HG02678 (cell line): ENCODE measurements at regions not wholly inside any gene's neighbourhood (a gene's known extent, or its start where the extent isn't known, plus 50 kb on each side); places are given as distances from the start of the nearest gene placed in this dataset.
"Not testable (repeated sequence)": the region's sequence is repeated elsewhere in the genome, so short reads cannot be mapped to it uniquely, and the experiment has no call there.

Experiments used
- ATAC-seq: cut with Tn5 transposase; IDR thresholded peaks from one replicate; pipeline ENCODE4 v1.9.1; 2021; ENCODE audit warnings: mild to moderate bottlenecking, moderate library complexity; ENCODE audit not compliant: unreplicated experiment

DNA sequence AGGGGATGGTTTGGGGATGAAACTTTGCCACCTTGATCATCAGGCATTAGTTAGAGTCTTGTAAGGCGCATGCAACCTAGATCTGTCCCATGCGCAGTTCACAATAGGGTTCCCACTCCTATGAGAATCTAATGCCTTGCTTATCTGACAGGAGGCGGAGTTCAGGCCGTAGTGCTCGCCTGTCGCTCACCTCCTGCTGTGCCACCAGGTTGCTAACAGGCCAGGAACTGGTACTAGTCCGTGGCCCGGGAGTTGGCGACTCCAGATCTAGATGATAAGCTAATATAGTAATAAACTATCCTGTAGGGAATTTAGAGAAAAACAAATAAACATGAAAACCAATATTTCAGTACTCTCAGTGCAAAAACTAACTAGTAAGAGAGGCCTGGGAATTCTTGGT, 155.4 kb upstream of the ANO5 start:
- ATAC-seq = no peak

DNA sequence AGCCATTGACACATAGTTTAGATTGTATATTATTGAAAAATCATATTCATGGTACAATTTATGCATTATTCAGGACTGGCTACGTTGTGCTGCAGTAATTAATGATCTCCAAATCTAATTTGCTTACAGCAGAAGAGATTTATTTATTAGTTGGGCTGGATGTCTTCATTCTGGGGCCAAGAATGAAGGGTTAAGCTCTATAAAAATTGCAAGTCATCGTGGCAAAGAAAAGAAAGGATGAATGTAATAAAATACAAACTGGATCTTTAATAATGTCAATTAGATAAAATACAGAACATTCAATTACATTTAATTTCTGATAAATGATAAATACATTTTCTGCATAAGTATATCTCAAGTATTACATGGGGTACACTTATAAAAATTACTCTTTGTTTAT, 151.8 kb upstream of the ANO5 start:
- ATAC-seq = no peak

DNA sequence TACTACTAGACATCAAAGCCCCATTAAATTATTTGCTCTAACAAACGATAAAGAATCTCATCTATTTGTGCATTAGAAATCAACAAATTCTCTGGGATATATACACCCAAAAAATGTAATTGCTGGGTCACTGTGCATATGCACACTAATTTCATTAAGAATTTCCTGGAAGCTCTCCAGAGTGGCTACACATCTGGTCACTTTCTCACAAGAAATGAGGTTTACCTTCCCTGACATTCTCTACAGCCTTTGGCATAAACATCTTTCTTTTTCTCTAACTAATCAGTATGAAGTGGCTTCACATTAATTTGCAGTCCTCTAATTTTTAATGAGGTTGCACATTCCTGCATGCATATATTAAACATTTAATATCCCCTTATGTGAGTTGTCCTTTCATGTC, 150.8 kb upstream of the ANO5 start:
- ATAC-seq = no peak

DNA sequence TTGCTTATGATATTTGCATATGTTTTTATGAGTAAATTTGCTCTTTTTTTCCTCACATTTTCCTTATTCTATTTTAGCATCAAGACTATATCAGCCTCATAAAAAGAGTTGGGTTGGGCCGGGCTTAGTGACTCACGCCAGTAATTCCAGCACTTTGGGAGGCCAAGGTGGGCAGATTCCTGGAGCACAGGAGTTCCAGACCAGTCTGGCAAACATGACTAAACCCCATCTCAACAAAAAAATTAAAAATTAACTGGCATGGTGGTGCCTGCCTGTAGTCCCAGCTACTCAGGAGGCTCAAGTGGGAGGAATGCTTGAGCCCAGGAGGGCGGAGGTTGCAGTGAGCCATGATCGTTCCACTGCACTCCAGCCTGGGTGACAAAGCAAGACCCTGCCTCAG, 148.8 kb upstream of the ANO5 start:
- no peak for ATAC-seq

DNA sequence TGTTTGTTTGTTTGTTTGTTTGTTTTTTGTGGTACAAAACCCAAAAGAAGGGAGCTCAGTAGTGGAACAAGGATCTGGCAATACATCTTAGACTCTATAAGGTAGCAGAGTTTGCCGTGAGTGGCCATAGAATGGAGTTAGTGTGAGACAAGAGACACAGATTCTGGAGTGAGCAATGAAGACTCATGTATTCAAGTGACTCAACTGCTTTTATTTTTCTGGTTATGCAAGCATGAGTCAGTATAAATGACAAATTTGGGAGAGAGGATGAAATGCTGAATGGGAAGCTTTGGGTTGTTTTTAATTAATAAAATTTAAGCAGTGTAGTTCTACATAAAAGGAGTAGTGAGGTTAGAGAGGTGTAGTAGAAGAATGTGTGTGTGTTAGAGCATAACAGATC, 143.6 kb upstream of the ANO5 start:
- no peak for ATAC-seq

DNA sequence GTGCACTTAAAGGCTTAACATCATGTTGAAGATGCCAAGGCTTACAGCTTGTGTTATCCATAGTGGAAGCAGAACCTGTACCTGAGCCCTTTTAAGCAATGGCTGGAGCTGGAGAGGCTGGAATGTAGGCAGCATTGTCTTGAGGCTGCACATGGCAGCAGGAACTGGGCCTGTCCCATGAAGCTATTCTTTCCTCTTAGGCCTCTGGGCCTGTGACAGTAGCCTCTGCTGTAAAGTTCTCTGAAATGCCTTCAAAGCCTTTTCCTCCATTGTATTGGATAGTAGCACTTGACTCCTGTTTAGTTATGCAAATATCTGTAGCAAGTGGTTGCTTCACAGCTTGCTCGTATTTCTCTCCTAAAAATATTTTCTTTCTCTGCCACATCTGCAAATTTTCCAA, 127.4 kb upstream of the ANO5 start:
- ATAC-seq = no peak

DNA sequence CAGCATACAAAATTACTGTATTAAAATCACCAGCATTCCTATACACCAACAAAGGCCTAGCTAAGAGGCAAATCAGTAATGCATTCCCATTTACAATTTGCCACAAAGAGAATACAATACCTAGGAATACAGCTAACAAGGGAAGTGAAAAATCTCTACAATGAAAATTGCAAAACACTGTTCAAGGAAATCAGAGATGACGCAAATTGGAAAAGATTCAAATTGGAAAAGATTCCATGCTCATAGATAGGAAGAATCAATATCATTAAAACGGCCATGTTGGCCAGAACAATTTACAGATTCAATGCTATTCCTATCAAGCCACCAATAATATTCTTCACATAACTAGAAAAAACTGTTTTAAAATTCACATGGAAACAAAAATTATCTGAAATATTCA, 123.0 kb upstream of the ANO5 start:
- no peak for ATAC-seq

DNA sequence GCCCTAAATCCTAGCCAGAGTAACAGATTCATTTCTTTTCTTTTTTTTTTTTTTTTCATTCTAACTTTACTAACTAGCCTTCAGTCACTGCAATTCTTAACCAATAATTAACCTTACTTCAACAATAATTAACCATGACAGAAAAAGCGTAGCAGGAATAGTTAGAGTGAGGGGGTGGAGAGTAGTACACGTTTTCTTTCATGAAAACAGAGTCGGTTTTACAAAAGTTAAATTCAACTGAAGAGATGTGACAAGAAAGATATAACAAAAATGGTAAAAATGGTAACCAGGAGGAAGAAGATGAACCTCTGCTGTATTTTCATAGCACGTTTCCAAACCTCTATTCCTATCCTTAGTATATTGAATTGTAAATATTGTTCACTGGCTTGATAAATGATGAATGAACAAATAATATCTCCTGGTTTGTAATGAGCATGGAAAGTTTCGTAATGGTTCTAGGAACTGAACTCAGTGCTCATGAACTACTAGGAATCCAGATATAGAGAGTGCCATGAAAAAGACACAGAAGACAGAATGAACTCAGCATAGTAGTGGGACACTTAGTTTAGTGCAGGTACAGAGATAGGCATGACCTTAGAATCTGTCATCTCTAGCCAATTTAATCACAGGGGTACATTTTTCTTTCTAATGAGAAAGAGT, 116.5 kb upstream of the ANO5 start:
- no peak for ATAC-seq

DNA sequence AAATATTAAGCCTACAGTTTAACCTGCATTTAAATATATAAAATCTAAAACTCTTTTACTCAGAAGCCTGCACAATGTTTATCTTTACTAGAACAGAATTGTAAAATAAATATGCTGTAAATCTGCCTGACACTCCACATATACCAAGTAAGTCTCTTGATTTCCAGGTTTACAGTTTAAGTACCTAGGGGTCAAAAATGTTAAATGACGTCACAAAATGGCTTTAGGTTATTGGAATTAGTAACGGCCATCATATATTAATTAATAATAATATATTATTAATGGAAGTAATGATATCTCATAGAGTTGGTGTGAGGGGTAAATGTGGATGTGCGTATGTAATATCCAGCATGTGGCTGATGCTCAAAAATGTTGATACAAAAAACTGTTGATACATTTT, 114.8 kb upstream of the ANO5 start:
- ATAC-seq = no peak

DNA sequence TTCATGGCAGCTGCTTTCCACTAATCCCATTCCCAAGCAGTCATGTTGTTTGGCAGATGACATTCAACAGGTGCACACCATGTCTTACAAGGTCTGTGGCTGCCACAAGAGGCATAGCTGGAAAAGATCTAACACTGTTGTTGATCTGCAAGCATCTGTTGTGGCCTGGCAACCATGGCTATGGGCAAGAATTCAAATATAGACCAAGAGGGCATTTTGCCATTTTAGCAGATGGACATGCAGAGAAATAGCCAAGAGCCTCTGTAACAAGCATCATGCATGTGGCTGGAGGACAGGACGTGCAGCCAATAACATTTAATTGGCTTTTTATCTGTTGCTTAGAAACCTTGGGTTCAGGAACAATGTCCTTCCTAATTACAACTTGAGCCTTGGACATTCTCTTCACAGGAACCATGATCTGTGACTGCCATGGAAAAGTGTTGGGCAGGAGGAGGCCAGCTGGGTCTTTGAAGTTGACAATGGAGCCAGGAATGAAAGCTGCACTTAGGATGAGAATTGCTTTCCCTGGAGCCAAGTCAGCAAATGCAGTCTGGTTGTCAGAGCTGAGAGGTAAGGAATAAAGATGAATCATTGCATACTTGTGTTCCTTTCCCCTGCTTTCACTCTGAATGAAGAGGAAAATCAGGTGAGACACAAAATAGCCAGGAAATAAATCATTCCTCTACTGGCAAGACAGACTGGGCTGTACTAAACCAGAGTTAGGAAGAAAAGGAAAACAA, 113.6 kb upstream of the ANO5 start:
- ATAC-seq = no peak

DNA sequence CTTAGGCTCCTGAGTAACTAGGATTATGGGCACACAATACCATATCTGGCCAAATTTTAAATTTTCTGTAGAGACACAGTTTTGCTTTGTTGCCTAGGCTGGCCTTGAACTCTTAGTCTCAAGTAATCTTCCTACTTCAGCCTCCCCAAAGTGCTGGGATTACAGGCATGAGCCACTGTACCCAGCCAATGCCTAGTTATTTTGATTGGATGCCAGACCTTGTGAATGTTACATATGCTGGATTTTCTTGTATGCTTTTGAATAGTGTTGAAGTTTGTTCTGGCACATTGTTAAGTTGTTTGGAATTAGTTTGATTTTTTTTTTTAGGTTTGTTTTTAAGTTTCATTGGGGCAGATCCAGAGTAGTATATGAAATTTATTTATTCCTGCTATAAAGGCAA, 110.7 kb upstream of the ANO5 start:
- no peak for ATAC-seq

DNA sequence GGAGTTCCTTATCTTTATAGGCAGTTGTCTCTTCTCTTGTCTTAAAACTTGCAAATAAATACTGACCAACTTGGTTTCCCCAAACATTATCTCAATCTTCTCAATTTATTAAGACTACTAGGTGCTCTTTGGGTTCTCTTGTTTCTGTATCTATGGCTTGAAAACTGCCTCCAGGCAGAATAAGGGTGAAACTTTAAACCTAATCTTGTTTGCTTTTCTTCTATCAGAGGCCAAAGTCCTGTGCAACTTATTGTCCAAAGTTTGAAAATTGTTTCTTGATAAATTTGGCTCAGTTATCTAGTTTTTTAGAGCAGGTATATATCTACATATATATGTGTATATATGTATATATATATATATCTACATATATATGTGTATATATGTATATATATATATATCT, 110.1 kb upstream of the ANO5 start:
- ATAC-seq = no peak

DNA sequence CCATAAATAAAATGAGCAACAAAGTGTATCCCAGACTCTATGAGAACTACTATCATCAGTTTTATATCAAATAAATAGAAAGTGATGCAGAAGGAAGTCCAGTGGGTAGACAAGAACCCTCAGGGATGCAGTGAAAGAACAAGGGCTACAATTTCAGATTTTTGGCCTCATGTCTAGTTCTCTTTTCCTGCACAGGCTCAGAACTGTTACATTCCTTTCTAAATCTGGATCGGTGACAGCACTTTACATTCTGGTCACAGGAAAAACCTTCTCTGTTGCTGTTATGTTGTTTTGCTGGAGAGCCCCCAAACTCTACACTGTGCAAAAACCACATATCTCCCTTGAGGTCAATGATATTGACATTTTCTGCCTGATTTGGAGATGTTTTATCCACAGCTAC, 108.8 kb upstream of the ANO5 start:
- no peak for ATAC-seq

DNA sequence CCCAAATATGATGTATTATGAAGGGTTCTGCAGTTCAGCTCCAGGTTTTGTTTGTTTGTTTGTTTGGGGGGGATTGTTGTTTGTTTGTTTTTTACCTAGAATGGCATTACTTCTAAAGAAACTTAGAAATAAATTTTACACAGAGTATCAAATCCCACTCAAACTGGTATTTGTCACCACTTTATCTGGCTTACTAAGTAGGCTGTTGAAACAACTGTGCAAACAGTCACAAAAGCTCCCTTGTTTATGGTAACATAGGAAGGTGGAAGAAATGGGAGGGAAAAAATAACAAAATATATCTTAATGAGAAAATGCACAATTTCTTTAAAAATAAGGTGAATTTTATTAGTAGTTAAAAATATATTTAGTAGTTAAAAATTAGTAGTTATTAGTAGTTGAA, 108.3 kb upstream of the ANO5 start:
- ATAC-seq = no peak

DNA sequence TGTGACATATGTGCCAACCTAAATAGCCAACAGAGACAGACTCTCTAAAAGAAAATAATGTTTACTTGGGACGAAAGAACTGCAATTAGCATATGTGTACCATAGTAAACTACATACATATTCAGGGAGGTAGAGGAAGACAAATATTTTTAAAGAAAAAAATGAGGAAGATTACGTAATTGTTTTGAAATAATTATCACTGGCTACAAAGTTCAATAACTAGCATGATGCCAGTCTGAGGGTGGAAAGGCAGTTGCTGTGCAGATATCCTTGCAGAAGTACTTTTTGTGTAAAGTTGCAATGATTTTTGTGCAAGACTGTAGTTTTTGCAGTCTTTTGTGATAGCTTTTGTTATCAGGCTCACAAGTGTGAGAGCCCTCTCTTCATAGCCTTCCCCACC, 103.3 kb upstream of the ANO5 start:
- no peak for ATAC-seq

DNA sequence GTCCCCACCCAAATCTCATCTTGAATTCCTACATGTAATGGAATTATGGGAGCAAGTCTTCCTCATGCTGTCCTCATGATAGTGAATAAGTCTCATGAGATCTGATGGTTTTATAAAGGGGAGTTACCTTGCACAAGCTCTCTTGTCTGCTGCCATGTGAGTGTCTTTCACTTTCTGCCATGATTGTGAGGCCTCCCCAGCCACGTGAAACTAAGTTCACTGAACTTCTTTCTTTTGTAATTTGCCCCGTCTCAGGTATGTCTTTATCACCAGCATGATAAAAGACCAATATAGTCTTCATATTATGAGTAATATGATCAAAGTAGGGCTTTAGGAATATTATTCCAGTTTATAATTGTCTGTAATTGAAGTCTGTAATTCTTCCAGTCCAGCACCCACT, 86.3 kb upstream of the ANO5 start:
- no peak for ATAC-seq

DNA sequence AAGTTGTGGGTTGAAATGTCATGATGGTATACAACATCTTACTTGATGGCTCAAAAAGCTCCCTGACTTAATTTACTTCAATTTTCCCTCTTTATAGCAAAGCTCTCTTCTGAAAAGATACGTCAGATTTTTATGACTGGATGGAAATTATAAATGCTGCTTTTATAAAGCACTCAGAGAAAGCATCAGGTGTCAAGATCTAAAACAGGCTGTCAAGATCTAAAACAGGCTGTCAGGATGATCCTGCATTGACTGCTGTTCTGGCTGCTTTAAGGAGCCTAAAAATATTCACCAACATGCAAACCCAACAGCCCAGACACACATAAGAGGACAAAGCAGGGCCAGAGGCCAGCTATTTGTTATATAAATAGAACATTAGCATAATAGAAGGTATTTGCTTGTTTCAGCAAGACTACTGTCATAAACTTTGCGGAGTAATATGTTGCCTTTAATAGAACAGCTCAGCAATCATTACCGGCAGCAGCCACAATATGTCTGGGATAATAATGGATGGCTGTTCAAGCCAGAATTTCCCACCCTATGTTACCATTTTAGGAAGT, 77.3 kb upstream of the ANO5 start:
- ATAC-seq = no peak

DNA sequence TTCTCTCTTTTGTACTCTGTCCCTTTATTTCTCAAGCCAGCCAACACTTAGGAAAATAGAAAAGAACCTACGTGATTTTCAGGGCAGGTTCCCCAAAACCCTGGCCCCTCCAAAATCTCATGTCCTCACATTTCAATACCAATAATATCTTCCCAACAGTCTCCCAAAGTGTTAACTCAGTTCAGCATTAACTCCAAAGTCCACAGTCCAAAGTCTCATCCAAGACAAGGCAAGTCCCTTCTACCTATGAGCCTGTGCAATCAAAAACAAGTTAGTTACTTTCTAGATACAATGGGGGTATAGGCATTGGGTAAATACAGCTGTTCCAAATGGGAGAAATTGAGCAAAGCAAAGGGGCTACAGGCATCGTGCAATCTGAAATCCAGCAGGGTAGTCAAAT, 64.9 kb upstream of the ANO5 start:
- ATAC-seq = not testable (repeated sequence)

DNA sequence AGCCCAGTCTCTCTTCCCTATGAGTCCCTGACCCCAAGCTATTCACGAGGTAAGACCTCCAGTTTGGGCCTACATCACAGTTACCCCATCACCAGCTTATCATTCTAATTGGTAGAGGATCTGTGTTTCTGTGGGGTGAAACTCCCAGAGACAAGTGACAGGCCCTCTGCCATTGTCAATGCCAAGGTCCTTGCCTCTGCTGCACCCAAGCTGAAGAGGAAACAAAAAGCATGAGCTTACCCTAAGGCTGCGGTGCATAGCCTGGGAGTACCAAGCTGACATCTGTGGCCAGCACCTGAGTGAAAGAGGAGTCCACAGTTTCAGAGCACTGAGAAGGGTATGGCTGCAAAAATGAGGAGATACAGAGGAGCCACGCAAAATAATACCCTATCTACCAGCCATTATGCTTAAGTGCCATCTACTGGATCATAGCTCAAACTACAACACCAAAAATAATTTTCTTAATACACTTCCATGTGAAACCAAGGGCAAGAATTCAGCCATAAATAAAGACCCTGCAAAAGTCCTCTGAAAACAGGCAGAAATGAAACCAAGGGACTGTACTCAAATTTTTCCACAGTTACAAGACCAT, 62.3 kb upstream of the ANO5 start:
- peak; percentile 64 for ATAC-seq

DNA sequence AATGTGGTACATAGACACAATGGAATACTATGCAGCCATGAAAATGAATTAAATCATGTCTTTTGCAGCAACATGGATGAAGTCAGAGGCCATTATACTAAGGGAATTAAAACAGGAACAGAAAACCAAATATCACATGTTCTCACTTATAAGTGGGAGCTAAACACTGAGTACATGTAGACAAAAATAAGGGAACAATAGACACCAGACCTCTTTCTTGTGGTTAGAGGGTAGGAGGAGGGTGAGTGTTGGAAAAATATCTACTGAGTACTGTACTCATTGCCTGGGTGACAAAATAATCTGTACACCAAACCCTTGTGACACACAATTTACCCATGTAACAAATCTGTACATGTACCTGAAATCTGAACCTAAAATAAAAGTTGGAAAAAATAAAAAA, 59.1 kb upstream of the ANO5 start:
- no peak for ATAC-seq

DNA sequence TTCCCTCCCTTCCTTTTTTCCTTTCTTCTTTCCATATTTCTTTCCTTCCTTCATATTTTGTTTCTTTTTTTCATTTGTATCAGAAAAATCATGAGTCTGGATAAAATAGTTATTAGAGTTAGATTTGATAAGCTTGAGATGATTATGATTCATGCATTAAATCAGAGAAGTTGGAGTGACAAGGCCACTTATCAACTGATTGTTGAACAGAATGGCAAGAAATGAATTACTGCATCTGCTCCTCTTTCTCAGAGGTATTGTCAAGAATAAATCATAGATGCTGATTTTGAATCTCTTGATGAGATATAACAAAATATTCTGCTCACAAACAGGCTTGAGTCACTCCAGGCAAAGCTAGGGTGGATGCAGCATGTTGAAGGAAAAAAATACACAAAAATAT, 54.6 kb upstream of the ANO5 start:
- ATAC-seq = no peak
